AG09309 (cell line): ENCODE measurements at regions not wholly inside any gene's neighbourhood (a gene's known extent, or its start where the extent isn't known, plus 50 kb on each side); places are given as distances from the start of the nearest gene placed in this dataset.

Experiments used
- DNase-seq: peaks from one replicate; pipeline ENCODE4 v3.0.0-alpha.2; 2010; ENCODE audit warnings: low read depth
- H3K4me3 ChIP-seq: 2 replicates; pipeline ENCODE4 v1.5.1; 2011; ENCODE audit warnings: mild to moderate bottlenecking, low read depth, low read length, moderate library complexity; ENCODE audit not compliant: control insufficient read depth
- CTCF ChIP-seq: IDR thresholded peaks from 2 replicates; pipeline ENCODE4 v1.5.1; 2011; ENCODE audit warnings: mild to moderate bottlenecking, low read depth, low read length, inconsistent platforms; ENCODE audit not compliant: insufficient read depth, control insufficient read depth; ENCODE audit errors: missing control alignments

- no peak for TF ChIP-seq CTCF
- no peak for DNase-seq
- no peak overlapping the region for H3K4me3 ChIP-seq
Observed at GRCh38 chr11:105211806-105212554, 72.4 kb upstream of the CARD18 start.

- H3K4me3 ChIP-seq: no peak overlapping the region
- no peak for DNase-seq
- no peak for TF ChIP-seq CTCF
Observed at GRCh38 chr11:105208019-105208418, 68.5 kb upstream of the CARD18 start.

- no peak overlapping the region for H3K4me3 ChIP-seq
- no peak for DNase-seq
Observed at GRCh38 chr11:105206633-105207032, 67.1 kb upstream of the CARD18 start.

DNA sequence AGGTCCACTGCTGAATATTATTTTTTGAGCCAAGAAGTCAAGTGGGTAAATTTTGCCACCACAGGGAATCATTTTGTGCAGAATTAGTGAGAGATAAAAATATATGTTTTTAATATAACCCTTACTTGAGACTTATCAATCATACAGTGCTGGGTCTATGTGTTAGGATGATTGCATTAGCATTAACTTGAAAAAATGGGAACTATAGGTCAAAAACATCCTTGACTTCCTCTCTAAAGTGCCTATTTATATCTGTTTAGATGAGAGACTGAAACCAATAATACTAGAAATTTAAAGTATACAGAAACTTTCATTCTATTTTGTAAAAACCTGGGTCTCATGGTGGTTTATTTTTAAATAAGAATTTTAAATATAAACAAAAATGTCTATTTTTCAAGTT, 65.1 kb upstream of the CARD18 start:
- TF ChIP-seq CTCF: no peak
- H3K4me3 ChIP-seq: no peak overlapping the region
- no peak for DNase-seq

More at GRCh38 chr11:105206633-105207032, 67.1 kb upstream of the CARD18 start:
- TF ChIP-seq CTCF: no peak

- no peak overlapping the region for H3K4me3 ChIP-seq
- no peak for DNase-seq
- TF ChIP-seq CTCF: no peak
Observed at GRCh38 chr11:105203569-105204240, 64.1 kb upstream of the CARD18 start.

DNA sequence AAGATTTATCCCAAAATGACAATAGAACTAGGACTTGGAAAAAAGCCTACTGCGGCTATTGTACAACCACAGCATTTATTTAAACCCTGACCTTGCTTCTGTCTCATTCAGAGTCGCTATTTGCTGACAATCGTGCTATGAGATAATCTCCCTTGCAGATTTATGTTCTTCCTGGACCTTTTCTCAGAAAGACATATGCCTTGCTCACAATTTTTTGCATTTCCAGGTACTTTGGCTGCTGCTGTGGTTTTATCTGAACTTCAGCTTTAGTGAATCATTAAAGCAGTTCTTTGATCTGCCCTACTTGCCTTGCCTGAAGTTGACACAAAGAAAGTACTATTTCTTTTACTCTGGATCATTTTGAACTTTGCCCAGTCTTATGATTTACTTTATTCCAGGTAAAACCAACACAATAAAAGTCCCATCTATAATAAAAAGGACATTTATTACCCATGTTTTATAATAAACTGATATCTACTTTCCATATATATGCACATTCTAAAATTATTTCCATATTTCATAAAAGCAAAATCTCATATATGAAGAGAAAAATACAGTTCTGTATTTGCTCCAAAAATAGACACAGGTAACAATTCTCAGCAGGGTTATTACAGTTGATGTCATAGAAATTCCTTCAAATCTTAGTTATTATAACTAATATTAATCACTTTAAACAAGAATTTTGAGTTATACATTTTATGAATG, 63.4 kb upstream of the CARD18 start:
- no peak for DNase-seq
- H3K4me3 ChIP-seq: no peak overlapping the region
- TF ChIP-seq CTCF: no peak
